H1 (cell line): ENCODE measurements at regions not wholly inside any gene's neighbourhood (a gene's known extent, or its start where the extent isn't known, plus 50 kb on each side); places are given as distances from the start of the nearest gene placed in this dataset.

Experiments used
- CTCF ChIA-PET: fragments of 300-600 bp; sonication (Branson Sonifier 250); formaldehyde crosslinking; loops from one replicate; lab custom pipeline; 2021; ENCODE audit not compliant: partially characterized antibody; lab: Charles Lee
- POLR2A ChIA-PET: fragments of 300-600 bp; sonication (Branson Sonifier 250); formaldehyde crosslinking; loops from one replicate; lab custom pipeline; 2021; ENCODE audit warnings: inconsistent platforms; ENCODE audit not compliant: partially characterized antibody; lab: Charles Lee
- DNase-seq, 2 experiments: peaks; one replicate each; pipeline versions ENCODE4 v3.0.0 to v3.0.0-alpha.2; 2010 to 2022; ENCODE audit warnings: low spot score in 2 of 2, low read depth in 1 of 2, mixed read lengths in 1 of 2
- FAIRE-seq: peaks from 2 replicates; lab custom pipeline; 2011; peaks lifted over from hg19 to GRCh38; lab: Jason Lieb, UNC
- H2AFZ ChIP-seq: 2 replicates; pipeline ENCODE4 v1.8.1; 2012; ENCODE audit warnings: low read length, inconsistent platforms
- H2AK5ac ChIP-seq: 2 replicates; pipeline ENCODE4 v1.6.1; 2013; ENCODE audit warnings: low read depth, low read length
- H2BK120ac ChIP-seq: replicated peaks from 2 replicates; pipeline ENCODE3; 2013; ENCODE audit warnings: low read depth, low read length, inconsistent platforms
- H2BK12ac ChIP-seq: 2 replicates; pipeline ENCODE4 v1.6.1; 2013; ENCODE audit warnings: low read depth, low read length
- H2BK15ac ChIP-seq: 2 replicates; pipeline ENCODE4 v1.6.1; 2013; ENCODE audit warnings: low read length
- H2BK20ac ChIP-seq: 2 replicates; pipeline ENCODE4 v1.6.1; 2013; ENCODE audit warnings: low read length
- H2BK5ac ChIP-seq: 2 replicates; pipeline ENCODE4 v1.6.1; 2013; ENCODE audit warnings: low read depth, low read length
- H3K14ac ChIP-seq: 2 replicates; pipeline ENCODE4 v1.6.1; 2013; ENCODE audit warnings: inconsistent platforms; ENCODE audit not compliant: insufficient read length
- H3K18ac ChIP-seq: 2 replicates; pipeline ENCODE4 v1.6.1; 2013; ENCODE audit warnings: low read length; ENCODE audit errors: extremely low read depth
- H3K23ac ChIP-seq: 2 replicates; pipeline ENCODE4 v1.6.1; 2013; ENCODE audit warnings: inconsistent platforms; ENCODE audit not compliant: insufficient read length
- H3K23me2 ChIP-seq: 2 replicates; pipeline ENCODE4 v1.6.1; 2013; ENCODE audit warnings: low read depth, low read length
- H3K27ac ChIP-seq: 2 replicates; pipeline ENCODE4 v1.6.1; 2011; ENCODE audit warnings: low read depth, low read length, inconsistent platforms
- H3K27me3 ChIP-seq, 4 experiments: replicated peaks in 1 of 4; 1 replicate in 1 of 4; 2 replicates in 3 of 4; pipeline versions ENCODE4 v1.6.1 to v1.8.1; 2011 to 2013; ENCODE audit warnings: low read length in 3 of 4, mild to moderate bottlenecking in 3 of 4, inconsistent platforms in 2 of 4, mixed read lengths in 2 of 4, moderate library complexity in 1 of 4; ENCODE audit not compliant: control insufficient read depth in 3 of 4, insufficient read depth in 3 of 4; ENCODE audit errors: extremely low read depth in 1 of 4
- H3K36me3 ChIP-seq, 4 experiments: 2 replicates each; pipeline versions ENCODE4 v1.6.1 to v1.8.1; 2011 to 2013; ENCODE audit warnings: mild to moderate bottlenecking in 4 of 4, low read length in 3 of 4, moderate library complexity in 2 of 4, control low read depth in 1 of 4, inconsistent platforms in 1 of 4; ENCODE audit not compliant: insufficient read depth in 4 of 4, control insufficient read depth in 2 of 4
- H3K4ac ChIP-seq: replicated peaks from 2 replicates; pipeline ENCODE3; 2013; ENCODE audit warnings: low read length, low read depth, mixed read lengths, inconsistent platforms; ENCODE audit not compliant: insufficient read length
- H3K4me1 ChIP-seq, 4 experiments: replicated peaks in 1 of 4; 1 replicate in 1 of 4; 2 replicates in 3 of 4; pipeline versions ENCODE4 v1.6.1 to v1.8.1; 2011 to 2013; ENCODE audit warnings: low read length in 3 of 4, inconsistent platforms in 2 of 4, mixed read lengths in 1 of 4; ENCODE audit not compliant: insufficient read depth in 4 of 4, control insufficient read depth in 3 of 4
- H3K4me2 ChIP-seq, 2 experiments: 2 replicates each; pipeline versions ENCODE4 v1.6.1 to v1.8.1; 2011 to 2013; ENCODE audit warnings: low read depth in 2 of 2, low read length in 2 of 2, control low read depth in 1 of 2, inconsistent platforms in 1 of 2, mild to moderate bottlenecking in 1 of 2; ENCODE audit not compliant: insufficient read depth in 1 of 2
- H3K4me3 ChIP-seq, 4 experiments: fragments of 200-600, 300-600 bp in 1 of 4; sonication (generic), shearing (Covaris generic), sonication (Bioruptor Twin) in 1 of 4; 2 replicates each; pipeline versions ENCODE4 v1.5.1 to v1.8.1; 2011 to 2016; ENCODE audit warnings: low read length in 4 of 4, low read depth in 3 of 4, control low read depth in 2 of 4, inconsistent platforms in 2 of 4, mild to moderate bottlenecking in 2 of 4, mixed read lengths in 1 of 4, moderate library complexity in 1 of 4; ENCODE audit not compliant: insufficient read depth in 2 of 4; ENCODE audit errors: extremely low read depth in 1 of 4
- H3K56ac ChIP-seq: replicated peaks from 2 replicates; pipeline ENCODE3; 2013; ENCODE audit warnings: low read depth, mild to moderate bottlenecking, mixed read lengths, low read length, inconsistent platforms; ENCODE audit not compliant: insufficient read length
- H3K79me1 ChIP-seq: 2 replicates; pipeline ENCODE4 v1.6.1; 2013; ENCODE audit warnings: low read depth, low read length, control low read depth
- H3K79me2 ChIP-seq, 2 experiments: 2 replicates each; pipeline versions ENCODE4 v1.6.1 to v1.8.1; 2012 to 2013; ENCODE audit warnings: low read length in 2 of 2, mild to moderate bottlenecking in 2 of 2, inconsistent platforms in 1 of 2; ENCODE audit not compliant: insufficient read depth in 2 of 2, control insufficient read depth in 1 of 2
- H3K9ac ChIP-seq, 4 experiments: replicated peaks in 1 of 4; 1 replicate in 1 of 4; 2 replicates in 3 of 4; pipeline versions ENCODE4 v1.6.1 to v1.8.1; 2011 to 2013; ENCODE audit warnings: low read depth in 3 of 4, low read length in 3 of 4, control low read depth in 2 of 4, mild to moderate bottlenecking in 2 of 4, moderate library complexity in 2 of 4, inconsistent platforms in 1 of 4; ENCODE audit errors: extremely low read depth in 1 of 4
- H3K9me3 ChIP-seq, 2 experiments: 2 replicates each; pipeline versions ENCODE4 v1.6.1 to v1.8.1; 2012 to 2013; ENCODE audit warnings: mild to moderate bottlenecking in 2 of 2, moderate library complexity in 2 of 2, control low read depth in 1 of 2, inconsistent platforms in 1 of 2, low read depth in 1 of 2, low read length in 1 of 2, mixed read lengths in 1 of 2; ENCODE audit not compliant: insufficient read depth in 2 of 2
- H4K20me1 ChIP-seq, 2 experiments: replicated peaks in 1 of 2; 2 replicates each; pipeline versions ENCODE3 to v1.8.1; 2011 to 2013; ENCODE audit warnings: inconsistent platforms in 2 of 2, low read length in 2 of 2, mild to moderate bottlenecking in 1 of 2; ENCODE audit not compliant: insufficient read depth in 2 of 2, control insufficient read depth in 1 of 2
- H4K5ac ChIP-seq: 2 replicates; pipeline ENCODE4 v1.6.1; 2013; ENCODE audit warnings: low read length, low read depth, mixed read lengths, inconsistent platforms; ENCODE audit not compliant: insufficient read length
- H4K8ac ChIP-seq: 2 replicates; pipeline ENCODE4 v1.8.0; 2013; ENCODE audit warnings: mild to moderate bottlenecking, moderate library complexity, low read length, inconsistent platforms; ENCODE audit not compliant: insufficient read depth; ENCODE audit errors: extremely low read depth
- H4K91ac ChIP-seq: replicated peaks from 2 replicates; pipeline ENCODE3; 2013; ENCODE audit warnings: low read length, mixed read lengths, inconsistent platforms; ENCODE audit not compliant: insufficient read length
- BRCA1 ChIP-seq: IDR thresholded peaks from 2 replicates; pipeline ENCODE4 v1.6.1; 2012; ENCODE audit warnings: low read depth, low read length, improper control_type of control experiment
- CBX5 ChIP-seq: fragments of 300-800, 300-1000 bp; sonication (generic); IDR thresholded peaks from 2 replicates; pipeline ENCODE4 v1.7.1; 2016; ENCODE audit warnings: antibody characterized with exemption, low read length, low read depth
- RXRA ChIP-seq: IDR thresholded peaks from 2 replicates; pipeline ENCODE4 v1.6.1; 2011; ENCODE audit warnings: low read depth, mild to moderate bottlenecking, low read length, moderate library complexity; ENCODE audit not compliant: insufficient read depth
- WGBS, 2 experiments: shearing (Covaris generic) in 1 of 2; methylation state at CpG; one replicate each; pipeline versions ENCODE4 v1.1.6 to v1.1.7; 2013 to 2015; ENCODE audit warnings: low lambda C conversion rate in 2 of 2, mixed read lengths in 2 of 2, inconsistent platforms in 1 of 2, low coverage in 1 of 2, missing lambda C conversion rate in 1 of 2; ENCODE audit not compliant: insufficient replicate concordance in 2 of 2, insufficient coverage in 1 of 2, insufficient read length in 1 of 2; ENCODE audit errors: extremely low coverage in 1 of 2, missing lambda C conversion rate in 1 of 2; 5-methylcytosine and 5-hydroxymethylcytosine counted together

- POLR2A ChIA-PET = no interaction called here
- FAIRE-seq (no peak), DNase-seq (no peak)
- Histone ChIP-seq H3K36me3 (no peaks in the 10 kb centered on the region), H3K4ac (no peak overlapping the region), H2AFZ (no peak overlapping the region), H4K5ac (no peak overlapping the region), H3K4me2 (no peak overlapping the region), H3K4me3 (no peak overlapping the region), H2BK15ac (no peak overlapping the region), H3K23me2 (no peaks in the 10 kb centered on the region), H3K4me1 (peaks cover 0 to 2% (median 0%) of the 10 kb centered on the region in 4 experiments; a peak in 1 of 7 replicates), H2AK5ac (no peak overlapping the region), H4K91ac (no peak overlapping the region), H4K20me1 (no peaks in the 10 kb centered on the region), H2BK5ac (no peak overlapping the region), H3K79me1 (no peaks in the 10 kb centered on the region), H3K9ac (no peak overlapping the region), H4K8ac (no peak overlapping the region), H3K27me3 (no peaks in the 10 kb centered on the region), H3K27ac (no peak overlapping the region), H2BK12ac (no peak overlapping the region), H2BK20ac (no peak overlapping the region), H3K79me2 (no peaks in the 10 kb centered on the region), H2BK120ac (no peak overlapping the region)
- TF ChIP-seq CBX5 (no peak), BRCA1 (no peak), RXRA (no peak)
- TF ChIP-seq, all 59 proteins: peak for 0
- no peak overlapping the region for H3K14ac ChIP-seq
- H3K18ac ChIP-seq = no peak overlapping the region
- H3K9me3 ChIP-seq = peaks cover 0 to 3% of the 10 kb centered on the region in 2 experiments; a peak in 1 of 4 replicates
- WGBS, 2 experiments = 74% methylated on average over 1 of the region's 1 CpG; no CpG with 5 or more reads in 1 of the 2 experiments
- H3K23ac ChIP-seq = no peak overlapping the region
- CTCF ChIA-PET = interaction anchor here (0.6 kb wide), 1 partner anchor 252 kb away, joined by 3 read pairs; no protein-coding TSS in a partner anchor
- H3K56ac ChIP-seq = no peak overlapping the region
These were observed 407.1 kb upstream of the SOX11 start for GRCh38 chr2:5285061-5285460.
